ENCODE measurements at regions not wholly inside any gene's neighbourhood (a gene's known extent, or its start where the extent isn't known, plus 50 kb on each side); places are given as distances from the start of the nearest gene placed in this dataset.

GRCh38 chr18:61274416-61274960 lies 58.7 kb upstream of the CDH20 start:
- TF ChIP-seq BHLHE40 (IDR thresholded peaks at IDR 0.05; ENCODE audit: low read length) (no peak), REST (IDR thresholded peaks at IDR 0.05; ENCODE audit: borderline replicate concordance) (no peak), REST (CRISPR knock-in tag; IDR thresholded peaks at IDR 0.05; ENCODE audit: low read depth) (no peak), YY1 (IDR thresholded peaks at IDR 0.05; ENCODE audit: borderline replicate concordance in 1 of 3, control insufficient read depth in 1 of 3, extremely low read depth in 1 of 3, insufficient read depth in 3 of 3, insufficient read length in 1 of 3, insufficient replicate concordance in 2 of 3, low read depth in 1 of 3, low read length in 2 of 3) (no peak)
